DND-41 (cell line): ENCODE measurements at regions not wholly inside any gene's neighbourhood (a gene's known extent, or its start where the extent isn't known, plus 50 kb on each side); places are given as distances from the start of the nearest gene placed in this dataset.
"Not testable (repeated sequence)": the region's sequence is repeated elsewhere in the genome, so short reads cannot be mapped to it uniquely, and the experiment has no call there.

Source experiments
- ATAC-seq: fragments of 200-7000 bp; cut with Tn5 transposase; 3 replicates; pipeline ENCODE4 v1.9.1; 2021; ENCODE audit warnings: low read depth; ENCODE audit not compliant: insufficient read depth
- DNase-seq: peaks from one replicate; pipeline ENCODE4 v3.0.0-alpha.2; 2020
- H2AFZ ChIP-seq: 2 replicates; pipeline ENCODE4 v1.6.0; 2012; ENCODE audit warnings: low read depth, low read length
- H3K27ac ChIP-seq: 2 replicates; pipeline ENCODE4 v1.5.1; 2012; ENCODE audit warnings: low read length, inconsistent platforms
- H3K27me3 ChIP-seq: fragments of 200-600 bp; sonication (generic); 2 replicates; pipeline ENCODE4 v1.6.0; 2012; ENCODE audit warnings: low read length, mild to moderate bottlenecking, inconsistent platforms; ENCODE audit not compliant: insufficient read depth, poor library complexity
- H3K36me3 ChIP-seq: 2 replicates; pipeline ENCODE4 v1.5.1; 2012; ENCODE audit warnings: low read length, inconsistent platforms; ENCODE audit not compliant: insufficient read depth
- H3K4me1 ChIP-seq: 2 replicates; pipeline ENCODE4 v1.5.1; 2012; ENCODE audit warnings: mild to moderate bottlenecking, low read length; ENCODE audit not compliant: insufficient read depth
- H3K4me2 ChIP-seq: 2 replicates; pipeline ENCODE4 v1.6.0; 2012; ENCODE audit warnings: mild to moderate bottlenecking, moderate library complexity, low read length, inconsistent platforms; ENCODE audit not compliant: insufficient read depth
- H3K4me3 ChIP-seq, 2 experiments: fragments of 200-600 bp in 1 of 2; shearing (Covaris generic) in 1 of 2; 2 replicates each; pipeline ENCODE4 v1.5.1; 2012 to 2016; ENCODE audit warnings: inconsistent platforms in 2 of 2, low read length in 2 of 2, mild to moderate bottlenecking in 2 of 2, low read depth in 1 of 2, moderate library complexity in 1 of 2
- H3K79me2 ChIP-seq: 2 replicates; pipeline ENCODE4 v1.6.0; 2012; ENCODE audit warnings: low read length, inconsistent platforms; ENCODE audit not compliant: insufficient read depth
- H3K9ac ChIP-seq: 2 replicates; pipeline ENCODE4 v1.6.0; 2012; ENCODE audit warnings: low read depth, mild to moderate bottlenecking, inconsistent platforms, low read length, moderate library complexity
- H3K9me3 ChIP-seq: 2 replicates; pipeline ENCODE4 v1.5.1; 2012; ENCODE audit warnings: low read length, moderate library complexity, mild to moderate bottlenecking, inconsistent platforms; ENCODE audit not compliant: insufficient read depth, severe bottlenecking
- H4K20me1 ChIP-seq: 2 replicates; pipeline ENCODE4 v1.6.0; 2012; ENCODE audit warnings: low read length; ENCODE audit not compliant: insufficient read depth
- CTCF ChIP-seq: IDR thresholded peaks from 2 replicates; pipeline ENCODE4 v1.5.1; 2012; ENCODE audit warnings: borderline replicate concordance, low read length, moderate library complexity, mild to moderate bottlenecking; ENCODE audit not compliant: poor library complexity, severe bottlenecking; ENCODE audit errors: extremely low read depth
- EZH2 ChIP-seq: IDR thresholded peaks from 3 replicates; pipeline ENCODE4 v1.6.1; 2012; ENCODE audit warnings: borderline replicate concordance, low read depth, mild to moderate bottlenecking, moderate library complexity, low read length, inconsistent platforms; ENCODE audit not compliant: severe bottlenecking

GRCh38 chr10:109062371-109062770 lies 860.9 kb downstream of the XPNPEP1 start:
- no peaks in the 10 kb centered on the region for H3K9me3 ChIP-seq
- no peaks in the 10 kb centered on the region for H4K20me1 ChIP-seq
- ATAC-seq (no peak), DNase-seq (no peak)
- no peaks in the 10 kb centered on the region for H3K79me2 ChIP-seq
- no peak overlapping the region for H3K27ac ChIP-seq
- no peak overlapping the region for H3K4me2 ChIP-seq
- no peaks in the 10 kb centered on the region for H3K36me3 ChIP-seq
- no peak overlapping the region for H2AFZ ChIP-seq
- no peaks in the 10 kb centered on the region for H3K4me1 ChIP-seq
- no peak overlapping the region for H3K9ac ChIP-seq
- no peak for TF ChIP-seq CTCF
- no peak for TF ChIP-seq EZH2
- no peaks in the 10 kb centered on the region for H3K27me3 ChIP-seq
- H3K4me3 ChIP-seq, result no peak overlapping the region

GRCh38 chr10:109055243-109055642 lies 868.1 kb downstream of the XPNPEP1 start:
- Histone ChIP-seq H2AFZ (no peak overlapping the region), H3K4me3 (no peak overlapping the region), H3K4me2 (no peak overlapping the region), H3K27me3 (no peaks in the 10 kb centered on the region), H3K9ac (no peak overlapping the region), H3K9me3 (no peaks in the 10 kb centered on the region), H3K27ac (no peak overlapping the region), H4K20me1 (no peaks in the 10 kb centered on the region), H3K36me3 (no peaks in the 10 kb centered on the region), H3K79me2 (no peaks in the 10 kb centered on the region), H3K4me1 (no peaks in the 10 kb centered on the region)
- ATAC-seq (no peak), DNase-seq (no peak)
- no peak for TF ChIP-seq CTCF

GRCh38 chr10:109047856-109048255 lies 875.5 kb downstream of the XPNPEP1 start:
- Histone ChIP-seq H3K27me3 (no peaks in the 10 kb centered on the region), H3K4me2 (no peak overlapping the region), H3K4me3 (no peak overlapping the region), H4K20me1 (no peaks in the 10 kb centered on the region), H3K9ac (no peak overlapping the region), H3K36me3 (no peaks in the 10 kb centered on the region), H3K9me3 (no peaks in the 10 kb centered on the region), H3K4me1 (no peaks in the 10 kb centered on the region), H2AFZ (no peak overlapping the region), H3K27ac (no peak overlapping the region), H3K79me2 (no peaks in the 10 kb centered on the region)
- ATAC-seq (no peak), DNase-seq (no peak)
- TF ChIP-seq CTCF (no peak), EZH2 (no peak)

- H3K4me1 ChIP-seq, H3K36me3 ChIP-seq, H3K4me2 ChIP-seq, H3K79me2 ChIP-seq, H3K27me3 ChIP-seq, ATAC-seq, H2AFZ ChIP-seq, H3K4me3 ChIP-seq, H3K9ac ChIP-seq, DNase-seq, H3K9me3 ChIP-seq, H4K20me1 ChIP-seq, H3K27ac ChIP-seq: not testable (repeated sequence)
Measured at GRCh38 chr10:109046427-109046826, 876.9 kb downstream of the XPNPEP1 start.
